ENCODE measurements at regions not wholly inside any gene's neighbourhood (a gene's known extent, or its start where the extent isn't known, plus 50 kb on each side); places are given as distances from the start of the nearest gene placed in this dataset.

DNA sequence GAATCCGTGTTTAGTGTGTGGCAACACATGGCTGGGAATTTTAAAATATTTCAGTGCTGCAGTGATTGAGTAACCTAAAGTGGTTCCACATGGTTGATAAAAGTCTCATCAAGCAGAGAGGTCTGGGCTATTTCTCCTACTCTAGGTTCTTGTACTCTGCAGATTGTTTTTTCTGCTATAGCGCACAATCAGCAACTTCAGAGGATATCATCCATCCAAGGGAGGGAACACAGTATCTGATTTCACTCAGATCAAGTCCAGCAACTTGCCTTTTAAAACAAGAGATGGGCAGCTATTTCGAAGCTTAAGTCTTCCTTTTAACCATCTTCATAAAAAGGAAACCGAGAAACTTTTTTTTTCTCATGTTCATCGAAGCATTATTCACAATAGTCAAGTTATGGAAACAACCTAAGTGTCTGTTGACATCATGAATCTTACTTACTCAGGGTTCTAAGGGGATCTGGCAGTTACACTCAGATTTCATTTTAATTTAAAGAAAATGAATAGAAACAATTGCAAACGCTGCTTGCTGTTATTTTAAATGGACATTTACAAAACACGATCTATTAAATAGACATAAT, 172.7 kb upstream of the TRIB2 start:
- TF ChIP-seq, protein P1, sequence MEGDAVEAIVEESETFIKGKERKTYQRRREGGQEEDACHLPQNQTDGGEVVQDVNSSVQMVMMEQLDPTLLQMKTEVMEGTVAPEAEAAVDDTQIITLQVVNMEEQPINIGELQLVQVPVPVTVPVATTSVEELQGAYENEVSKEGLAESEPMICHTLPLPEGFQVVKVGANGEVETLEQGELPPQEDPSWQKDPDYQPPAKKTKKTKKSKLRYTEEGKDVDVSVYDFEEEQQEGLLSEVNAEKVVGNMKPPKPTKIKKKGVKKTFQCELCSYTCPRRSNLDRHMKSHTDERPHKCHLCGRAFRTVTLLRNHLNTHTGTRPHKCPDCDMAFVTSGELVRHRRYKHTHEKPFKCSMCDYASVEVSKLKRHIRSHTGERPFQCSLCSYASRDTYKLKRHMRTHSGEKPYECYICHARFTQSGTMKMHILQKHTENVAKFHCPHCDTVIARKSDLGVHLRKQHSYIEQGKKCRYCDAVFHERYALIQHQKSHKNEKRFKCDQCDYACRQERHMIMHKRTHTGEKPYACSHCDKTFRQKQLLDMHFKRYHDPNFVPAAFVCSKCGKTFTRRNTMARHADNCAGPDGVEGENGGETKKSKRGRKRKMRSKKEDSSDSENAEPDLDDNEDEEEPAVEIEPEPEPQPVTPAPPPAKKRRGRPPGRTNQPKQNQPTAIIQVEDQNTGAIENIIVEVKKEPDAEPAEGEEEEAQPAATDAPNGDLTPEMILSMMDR (conservative IDR thresholded peaks at IDR 0.05; ENCODE audit: low read length) = no peak
- no peak overlapping the region for H3K4me3 ChIP-seq (ENCODE audit: low read length)
- peak; percentile 85 for DNase-seq (ENCODE audit: low read depth)

DNA sequence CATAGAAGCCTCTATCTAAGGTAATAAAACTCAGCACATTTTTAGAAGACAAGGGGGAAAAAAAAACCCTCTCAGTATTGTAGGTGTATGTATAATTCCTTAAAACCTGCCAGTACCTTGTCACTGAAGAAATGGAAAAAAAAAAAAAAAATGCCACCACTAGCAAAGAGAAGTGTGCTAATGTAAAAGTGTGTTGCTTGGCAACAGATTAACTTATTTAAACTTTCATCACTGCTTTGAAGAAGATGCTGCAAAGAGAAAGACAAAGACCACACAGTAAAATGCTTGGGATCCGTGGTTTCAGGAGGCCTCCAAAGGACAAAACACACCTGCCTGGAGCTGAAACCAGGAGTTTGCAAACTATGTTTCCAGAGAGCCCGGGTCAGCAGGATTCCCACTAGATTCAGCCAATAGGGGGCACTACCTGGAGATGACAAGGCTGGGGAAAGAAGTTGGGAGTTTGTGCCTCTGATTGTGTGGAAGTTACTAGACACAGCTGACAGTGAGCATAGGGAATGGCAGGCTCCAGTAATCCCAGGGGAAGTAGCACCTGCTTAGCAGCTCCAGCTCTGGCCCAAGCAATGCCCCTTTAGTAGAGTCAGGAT, 169.1 kb upstream of the TRIB2 start:
- no peak for DNase-seq (ENCODE audit: low read depth)
- TF ChIP-seq, protein P1 (conservative IDR thresholded peaks at IDR 0.05; ENCODE audit: low read length) = no peak
- no peak overlapping the region for H3K4me3 ChIP-seq (ENCODE audit: low read length)

DNA sequence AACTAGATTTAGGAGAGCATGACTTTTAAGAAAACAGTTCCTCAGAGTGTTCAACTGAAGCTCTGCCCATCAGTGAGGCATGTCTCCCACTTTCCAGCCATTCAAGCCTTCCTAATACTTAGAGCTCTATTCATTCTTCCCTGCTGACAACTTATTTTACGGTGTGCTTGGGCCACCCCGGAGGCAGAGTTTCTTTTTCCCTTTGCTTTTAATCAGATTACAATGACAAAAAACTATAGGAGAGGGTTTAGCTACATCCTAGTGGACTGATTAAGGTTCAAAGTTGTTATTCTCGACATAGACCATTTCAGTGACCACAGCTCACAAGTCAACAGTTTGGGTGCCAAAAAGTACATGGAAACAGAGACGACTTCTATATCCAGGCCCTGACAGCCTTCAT, 167.8 kb upstream of the TRIB2 start:
- TF ChIP-seq, protein P1 (conservative IDR thresholded peaks at IDR 0.05; ENCODE audit: low read length) = no peak
- no peak for DNase-seq (ENCODE audit: low read depth)
- H3K4me3 ChIP-seq (ENCODE audit: low read length) = no peak overlapping the region

DNA sequence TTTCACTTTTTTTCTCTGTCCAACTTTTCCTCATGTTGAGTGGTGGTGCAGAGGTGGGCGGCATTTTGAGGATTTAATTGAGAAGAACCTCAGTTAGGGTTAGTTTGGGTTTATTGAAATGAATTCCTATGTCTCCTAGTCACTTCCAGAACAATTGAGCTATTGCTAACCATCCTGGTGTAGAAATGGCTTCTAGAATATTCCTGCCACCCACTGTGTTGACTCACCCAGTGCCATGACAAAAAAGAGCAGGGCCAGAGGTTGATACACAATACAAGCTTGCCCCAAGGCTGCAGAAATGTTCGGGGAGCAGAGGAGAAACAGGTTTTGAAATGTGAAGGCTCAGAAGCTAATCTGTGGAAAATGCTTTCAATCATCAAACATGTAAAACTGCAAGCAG, 167.1 kb upstream of the TRIB2 start:
- peak; percentile 66 for DNase-seq (ENCODE audit: low read depth)
- TF ChIP-seq, protein P1 (conservative IDR thresholded peaks at IDR 0.05; ENCODE audit: low read length) = no peak
- H3K4me3 ChIP-seq (ENCODE audit: low read length) = no peak overlapping the region

DNA sequence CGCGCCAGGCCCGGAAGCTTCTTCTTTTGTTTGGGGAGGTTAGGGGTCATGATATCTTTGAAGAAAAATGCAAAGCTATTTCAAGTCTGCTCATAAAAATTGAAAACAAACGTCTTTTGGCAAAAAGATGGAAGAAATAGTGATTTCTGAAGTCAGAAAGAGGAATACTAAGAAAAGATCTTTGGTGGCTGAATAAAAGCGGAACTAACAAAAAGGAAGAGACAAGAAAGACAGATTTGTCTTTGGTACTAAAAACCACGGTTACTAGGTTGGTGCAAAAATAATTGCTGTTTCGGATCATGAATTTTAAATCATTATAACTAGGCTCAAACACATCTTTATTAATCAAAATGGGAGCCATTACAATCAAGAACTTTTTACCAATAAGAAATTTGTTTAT, 164.6 kb upstream of the TRIB2 start:
- DNase-seq (ENCODE audit: low read depth) = no peak
- no peak overlapping the region for H3K4me3 ChIP-seq (ENCODE audit: low read length)
- TF ChIP-seq, protein P1 (conservative IDR thresholded peaks at IDR 0.05; ENCODE audit: low read length) = no peak

DNA sequence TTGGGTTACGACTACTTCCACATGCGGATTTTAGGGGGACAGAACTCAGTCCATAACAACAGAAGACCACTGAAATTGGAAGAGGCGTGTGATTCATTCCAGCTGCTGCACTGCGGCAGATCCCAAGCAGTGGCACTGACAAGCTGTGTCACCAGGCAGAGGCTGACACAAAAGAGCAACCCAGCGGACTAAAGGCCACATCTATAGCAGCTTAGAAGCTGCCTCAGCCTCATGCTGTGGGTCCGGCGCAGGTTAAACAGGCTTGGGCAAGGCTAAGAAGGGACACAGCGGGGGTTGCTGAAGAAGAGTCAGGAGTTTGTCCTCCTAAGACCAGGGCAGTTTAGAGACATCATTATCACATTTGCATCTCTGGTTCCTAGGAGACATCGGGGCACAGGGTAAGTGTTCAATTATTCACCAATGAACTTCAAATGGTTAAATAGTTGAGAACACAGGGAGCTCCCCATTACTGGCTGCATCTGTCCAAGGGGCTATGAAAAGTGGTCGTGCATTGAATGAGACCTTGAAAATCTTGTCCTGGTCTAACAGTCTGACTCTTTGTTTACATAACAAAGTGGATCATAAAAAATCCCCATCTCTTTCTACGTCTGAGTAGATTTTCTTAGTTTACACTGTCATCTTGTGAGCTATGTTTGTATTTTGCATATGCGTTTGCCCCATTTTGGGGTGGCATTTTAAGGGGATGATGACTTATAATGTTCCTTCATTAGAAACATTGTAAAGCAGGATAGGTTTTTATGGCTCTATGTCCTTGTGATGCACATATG, 162.3 kb upstream of the TRIB2 start:
- no peak for DNase-seq (ENCODE audit: low read depth)
- TF ChIP-seq, protein P1 (conservative IDR thresholded peaks at IDR 0.05; ENCODE audit: low read length) = no peak
- no peak overlapping the region for H3K4me3 ChIP-seq (ENCODE audit: low read length)

Measured in AG10803 (cell line).